Fibroblast of gingiva (primary cell): ENCODE measurements at regions not wholly inside any gene's neighbourhood (a gene's known extent, or its start where the extent isn't known, plus 50 kb on each side); places are given as distances from the start of the nearest gene placed in this dataset.

Experiments
- DNase-seq: peaks from one replicate; pipeline ENCODE4 v3.0.0-alpha.2; 2011; ENCODE audit warnings: low read depth

GRCh38 chr1:194537521-194537920 lies 1351.1 kb upstream of the B3GALT2 start:
- no peak for DNase-seq

- no peak for DNase-seq
These were observed 1349.0 kb upstream of the B3GALT2 start for GRCh38 chr1:194535369-194535768.

DNA sequence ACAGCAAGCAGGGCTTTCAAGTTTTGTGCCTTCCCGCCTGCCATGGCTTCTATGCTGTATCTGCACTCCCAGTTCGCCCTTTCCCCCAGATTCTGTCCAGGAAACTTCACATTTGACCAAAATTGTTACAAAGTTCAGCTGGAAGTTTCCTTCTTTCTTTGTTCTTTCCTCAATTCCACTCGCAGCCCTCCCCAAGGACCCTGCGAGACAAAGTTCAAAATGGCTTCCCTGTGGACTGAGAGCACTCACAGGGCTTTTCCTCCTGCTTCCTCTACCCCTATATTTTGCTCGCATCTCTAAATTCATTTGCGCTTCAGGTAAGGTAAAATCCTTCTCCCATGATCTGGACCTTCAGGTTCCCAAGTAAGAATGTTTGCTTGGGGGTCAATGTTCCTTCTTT lies 1348.4 kb upstream of the B3GALT2 start:
- DNase-seq = no peak

DNA sequence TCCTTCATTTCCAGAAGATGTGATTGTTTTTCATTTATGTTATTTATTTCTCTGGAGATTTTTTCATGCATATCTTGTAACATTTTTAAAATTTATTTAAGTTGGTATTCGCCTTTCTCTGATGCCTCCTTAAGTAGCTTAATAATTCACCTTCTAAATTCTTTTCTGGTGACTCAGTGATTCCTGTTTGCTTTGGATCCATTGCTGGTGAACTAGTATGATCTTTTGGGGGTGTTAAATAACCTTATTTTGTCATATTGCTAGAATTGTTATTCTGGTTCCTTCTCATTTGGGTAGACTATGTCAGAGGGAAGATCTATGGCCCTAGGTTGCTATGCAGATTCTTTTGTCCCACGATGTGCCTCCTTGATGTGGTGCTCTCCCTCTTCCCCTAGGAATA lies 1347.2 kb upstream of the B3GALT2 start:
- no peak for DNase-seq

DNA sequence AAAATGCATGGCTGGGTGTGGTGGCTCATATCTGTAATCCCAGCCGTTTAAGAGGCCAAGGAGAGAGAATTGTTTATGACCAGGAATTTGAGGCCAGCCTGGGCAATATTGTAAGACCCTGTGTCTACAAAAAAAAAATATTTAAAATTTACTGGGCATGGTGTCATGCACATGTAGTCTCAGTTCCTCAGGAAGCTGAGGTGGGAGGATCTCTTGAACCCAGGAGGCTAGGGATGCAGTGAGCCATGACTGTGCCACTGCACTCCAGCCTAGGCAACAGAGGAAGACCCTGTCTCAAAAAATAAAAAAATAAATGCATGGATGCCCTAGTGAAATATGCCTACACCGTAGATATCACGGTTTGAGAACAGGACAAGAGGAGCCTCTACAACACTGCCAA lies 1331.2 kb upstream of the B3GALT2 start:
- DNase-seq = no peak

DNA sequence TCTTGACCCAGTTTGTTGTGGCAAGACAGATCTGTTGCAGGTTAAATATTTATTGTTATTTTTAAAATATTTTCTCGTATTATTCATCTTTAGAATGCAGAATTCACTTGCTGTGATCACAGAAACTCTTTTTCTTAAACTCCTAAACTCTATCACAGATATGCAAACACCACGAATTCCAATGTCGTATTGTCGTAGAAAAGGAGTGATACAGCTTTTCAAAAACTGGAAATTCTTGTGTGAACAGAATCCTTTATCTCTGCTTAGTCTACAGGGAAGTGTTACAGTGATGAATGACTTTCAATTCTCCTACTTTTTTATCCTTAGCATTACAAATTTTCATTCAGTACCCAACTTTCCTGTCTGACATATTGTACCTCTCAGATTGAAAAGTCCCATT lies 1329.5 kb upstream of the B3GALT2 start:
- no peak for DNase-seq

DNA sequence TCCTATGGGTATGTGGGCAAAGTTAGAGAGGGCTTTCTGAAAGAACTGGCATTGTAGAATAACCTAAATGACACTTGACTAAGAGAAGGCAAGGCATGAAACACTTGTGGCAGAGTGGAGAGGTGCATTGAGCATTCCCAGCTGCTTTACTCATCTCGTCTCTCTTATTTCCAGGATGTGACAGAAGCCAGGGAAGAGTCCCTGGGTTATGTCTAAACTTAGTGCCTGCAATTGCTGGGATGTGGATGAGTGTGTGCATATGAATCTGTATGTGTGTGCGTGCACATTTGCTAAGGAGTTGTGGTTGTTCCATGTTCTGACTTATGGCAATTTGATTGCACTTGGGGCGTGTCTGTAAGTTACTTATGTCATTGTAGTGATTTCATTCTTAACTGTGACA lies 1326.5 kb upstream of the B3GALT2 start:
- no peak for DNase-seq

GRCh38 chr1:194512345-194512744 lies 1325.9 kb upstream of the B3GALT2 start:
- DNase-seq = no peak

- DNase-seq = no peak
These were observed 1316.8 kb upstream of the B3GALT2 start for GRCh38 chr1:194503209-194503608.

DNA sequence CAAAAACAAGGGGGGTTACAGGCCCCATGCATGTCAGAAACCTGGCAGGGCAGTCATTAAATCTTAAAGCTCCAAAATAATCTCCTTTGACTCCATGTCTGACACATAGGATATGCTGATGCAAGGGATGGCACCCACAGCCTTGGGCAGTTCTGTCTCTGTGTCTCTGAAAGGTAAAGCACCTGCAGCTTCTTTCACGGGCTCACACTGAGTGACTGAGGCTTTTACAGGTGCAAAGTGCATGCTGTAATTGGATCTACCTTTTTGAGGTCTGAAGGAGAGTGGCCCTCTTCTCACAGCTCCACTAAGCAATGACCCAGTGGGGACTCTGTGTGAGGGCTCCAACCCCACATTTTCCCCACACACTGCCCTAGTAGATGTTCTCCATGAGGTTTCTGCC lies 1309.0 kb upstream of the B3GALT2 start:
- no peak for DNase-seq

DNA sequence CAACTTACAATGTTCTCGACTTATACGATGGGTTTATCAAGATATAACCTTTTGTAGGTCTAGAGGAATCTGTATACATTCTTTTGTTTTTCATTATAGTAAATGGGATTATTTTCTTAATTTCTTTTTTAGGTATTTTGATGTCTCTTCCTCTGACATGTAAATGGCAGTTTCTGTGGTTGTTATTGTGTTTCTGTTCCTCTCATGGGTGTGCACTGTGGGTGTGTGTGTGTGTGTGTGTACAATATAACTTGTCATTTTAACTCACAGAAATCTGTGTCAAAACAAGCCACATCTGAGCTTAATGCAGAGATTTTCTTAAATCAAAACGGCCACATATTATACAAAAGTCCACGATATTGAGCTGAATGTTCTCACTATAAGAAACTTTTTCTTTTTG lies 1300.8 kb upstream of the B3GALT2 start:
- DNase-seq = no peak

GRCh38 chr1:194485432-194485831 lies 1299.0 kb upstream of the B3GALT2 start:
- DNase-seq = no peak

DNA sequence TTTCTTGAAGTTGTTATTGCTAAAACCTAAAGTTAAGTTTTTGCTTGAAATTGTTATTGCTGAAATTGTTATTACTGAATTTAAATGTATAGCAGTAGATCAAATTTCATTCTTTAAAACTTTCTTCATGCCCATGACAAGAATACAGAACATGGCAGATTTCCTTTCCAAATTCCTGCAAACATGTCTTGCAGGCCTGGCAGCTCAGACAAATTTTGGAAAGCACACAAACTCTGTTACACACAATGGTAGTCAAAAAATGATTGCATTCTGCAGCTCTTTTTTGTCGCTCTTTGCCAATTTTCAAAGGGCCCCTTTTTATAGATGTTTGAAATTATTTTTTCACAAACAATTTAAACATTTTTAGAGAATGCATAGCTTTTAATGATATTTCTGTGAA lies 1292.3 kb upstream of the B3GALT2 start:
- DNase-seq = no peak

DNA sequence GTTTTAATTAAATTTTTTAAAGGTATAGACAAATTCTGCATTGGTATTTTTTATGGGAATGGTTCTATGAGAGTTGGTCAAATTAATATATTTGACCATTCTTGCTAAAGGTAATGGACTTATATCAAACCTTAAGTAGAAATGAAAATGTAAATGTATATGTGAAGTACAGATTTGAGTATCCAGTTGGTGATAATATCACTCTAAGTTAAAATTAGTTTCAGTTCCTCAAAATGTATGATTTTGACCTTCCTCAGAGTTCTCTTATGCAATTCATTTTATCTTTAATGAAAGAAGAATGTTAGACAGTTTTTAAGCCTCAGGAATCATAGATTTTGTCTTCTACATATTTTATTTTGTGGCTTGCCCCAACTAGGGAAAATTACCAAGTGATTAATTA lies 1291.5 kb upstream of the B3GALT2 start:
- no peak for DNase-seq

- DNase-seq = no peak
These were observed 1290.5 kb upstream of the B3GALT2 start for GRCh38 chr1:194476872-194477271.

DNA sequence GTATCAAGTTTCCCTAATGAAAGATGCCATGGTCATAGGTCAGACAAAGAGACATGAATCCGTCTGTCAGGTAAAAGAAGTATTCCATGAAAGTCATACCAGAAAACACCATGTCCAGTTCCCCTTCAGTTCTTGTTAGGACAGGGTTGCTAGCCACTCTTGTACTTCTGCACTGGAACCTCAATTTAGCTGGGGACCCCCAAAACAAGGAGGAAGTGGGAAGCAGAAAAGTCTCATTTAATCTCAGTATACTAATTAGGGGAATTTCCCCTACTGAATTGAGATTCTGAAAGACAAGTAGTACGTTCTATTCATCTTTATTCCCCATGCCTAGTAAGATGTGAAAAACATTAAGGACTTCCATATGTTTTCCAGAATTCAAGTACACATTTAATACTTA lies 1289.9 kb upstream of the B3GALT2 start:
- no peak for DNase-seq

- no peak for DNase-seq
These were observed 1288.3 kb upstream of the B3GALT2 start for GRCh38 chr1:194474701-194475100.

DNA sequence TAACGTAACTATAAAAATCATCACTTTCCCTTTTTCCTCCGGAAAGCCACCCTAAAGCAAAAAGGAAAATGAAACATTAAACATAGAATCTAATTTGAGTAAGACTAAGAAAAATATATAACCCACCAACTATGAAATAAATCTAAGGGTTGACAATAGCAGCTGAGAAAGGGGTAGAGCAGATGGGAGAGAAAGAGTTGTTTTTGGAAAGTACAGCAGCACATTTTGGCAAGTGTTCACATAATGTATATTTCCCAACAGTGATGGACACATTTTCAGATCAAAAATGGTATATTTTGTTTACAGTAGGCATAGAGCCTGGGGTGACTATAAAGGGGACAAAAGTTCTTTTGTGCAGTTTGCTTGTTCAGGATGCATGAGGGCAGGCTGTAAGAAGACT lies 1287.4 kb upstream of the B3GALT2 start:
- no peak for DNase-seq

DNA sequence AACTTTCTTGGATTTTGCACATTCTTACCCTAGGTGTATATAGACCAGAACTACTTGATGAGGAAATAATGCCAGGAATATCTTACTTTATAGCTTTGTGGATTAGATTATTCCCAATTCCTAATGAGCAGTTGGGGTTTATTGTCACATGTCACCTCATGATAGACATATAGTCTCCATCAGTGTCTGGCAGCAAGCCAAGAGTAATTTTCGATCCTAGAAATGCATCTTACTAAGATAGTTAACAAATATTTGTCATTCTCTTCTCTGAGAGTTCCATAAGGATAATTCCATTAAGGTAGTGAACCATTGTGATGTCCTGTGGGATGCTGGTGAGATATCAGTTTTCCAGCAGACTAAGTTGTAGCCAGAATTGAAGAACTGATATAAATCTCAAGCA lies 1282.9 kb upstream of the B3GALT2 start:
- no peak for DNase-seq

- no peak for DNase-seq
These were observed 1280.3 kb upstream of the B3GALT2 start for GRCh38 chr1:194466706-194467105.

- no peak for DNase-seq
These were observed 1261.2 kb upstream of the B3GALT2 start for GRCh38 chr1:194447636-194448035.

- no peak for DNase-seq
These were observed 1258.8 kb upstream of the B3GALT2 start for GRCh38 chr1:194445244-194445643.

- no peak for DNase-seq
These were observed 1256.6 kb upstream of the B3GALT2 start for GRCh38 chr1:194442901-194443575.

- no peak for DNase-seq
These were observed 1250.7 kb upstream of the B3GALT2 start for GRCh38 chr1:194437135-194437534.

DNA sequence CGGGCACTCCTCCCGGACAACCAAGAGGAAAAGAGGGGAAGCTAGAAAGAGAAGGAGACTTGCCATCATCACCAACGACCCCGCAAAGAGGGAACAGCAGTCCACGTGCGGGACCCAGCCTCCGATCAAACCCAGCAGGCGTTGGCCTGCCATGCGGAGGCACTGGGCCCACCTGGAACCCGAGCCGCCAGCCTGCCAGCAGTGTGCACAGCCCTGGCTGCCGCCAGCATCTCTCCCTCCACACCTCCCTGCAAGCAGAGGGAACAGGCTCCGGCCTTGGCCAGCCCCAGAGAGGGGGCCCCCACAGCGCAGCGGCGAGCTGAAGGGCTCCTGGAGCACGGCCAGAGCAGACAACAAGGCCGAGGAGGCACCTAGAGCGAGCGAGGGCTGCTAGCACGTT lies 1244.7 kb upstream of the B3GALT2 start:
- DNase-seq = no peak
